Skin epidermis (tissue), 12 donors: ENCODE measurements at regions not wholly inside any gene's neighbourhood (a gene's known extent, or its start where the extent isn't known, plus 50 kb on each side); places are given as distances from the start of the nearest gene placed in this dataset.
"Not testable (repeated sequence)": the region's sequence is repeated elsewhere in the genome, so short reads cannot be mapped to it uniquely, and the experiment has no call there.

Experiments
- H3K27ac ChIP-seq, 21 experiments: fragments of 200-600 bp; sonication (generic) in 11 of 21; one replicate each; pipeline ENCODE4 v1.5.0; 2020; ENCODE audit warnings: mild to moderate bottlenecking in 3 of 21, inconsistent platforms in 2 of 21, moderate library complexity in 2 of 21
- H3K4me3 ChIP-seq, 7 experiments: fragments of 200-600 bp; sonication (generic) in 2 of 7; one replicate each; pipeline ENCODE4 v1.5.0; 2020; ENCODE audit warnings: inconsistent platforms in 2 of 7, mild to moderate bottlenecking in 2 of 7, moderate library complexity in 1 of 7

- Histone ChIP-seq H3K27ac (no peak overlapping the region), H3K4me3 (no peak overlapping the region)
These were observed 218.9 kb upstream of the PRDM1 start for GRCh38 chr6:105867277-105867676.

- Histone ChIP-seq H3K4me3 (no peak overlapping the region), H3K27ac (no peak overlapping the region)
These were observed 223.1 kb upstream of the PRDM1 start for GRCh38 chr6:105862936-105863607.

DNA sequence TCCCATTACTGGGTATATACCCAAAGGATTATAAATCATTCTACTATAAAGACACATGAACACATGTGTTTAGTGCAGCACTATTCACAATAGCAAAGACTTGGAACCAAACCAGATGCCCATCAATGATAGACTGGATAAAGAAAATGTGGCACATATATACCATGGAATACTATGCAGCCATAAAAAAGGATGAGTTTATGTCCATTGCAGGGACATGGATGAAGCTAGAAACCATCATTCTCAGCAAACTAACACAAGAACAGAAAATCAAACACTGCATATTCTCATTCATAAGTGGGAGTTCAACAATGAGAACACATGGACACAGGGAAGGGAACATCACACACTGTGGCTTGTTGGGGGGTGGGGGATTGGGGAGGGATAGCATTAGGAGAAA lies 225.2 kb upstream of the PRDM1 start:
- H3K4me3 ChIP-seq, H3K27ac ChIP-seq: not testable (repeated sequence)

- Histone ChIP-seq H3K27ac (no peak overlapping the region), H3K4me3 (no peak overlapping the region)
These were observed 226.7 kb upstream of the PRDM1 start for GRCh38 chr6:105859457-105859856.

GRCh38 chr6:105858639-105859038 lies 227.5 kb upstream of the PRDM1 start:
- not testable (repeated sequence) for H3K27ac ChIP-seq, H3K4me3 ChIP-seq

DNA sequence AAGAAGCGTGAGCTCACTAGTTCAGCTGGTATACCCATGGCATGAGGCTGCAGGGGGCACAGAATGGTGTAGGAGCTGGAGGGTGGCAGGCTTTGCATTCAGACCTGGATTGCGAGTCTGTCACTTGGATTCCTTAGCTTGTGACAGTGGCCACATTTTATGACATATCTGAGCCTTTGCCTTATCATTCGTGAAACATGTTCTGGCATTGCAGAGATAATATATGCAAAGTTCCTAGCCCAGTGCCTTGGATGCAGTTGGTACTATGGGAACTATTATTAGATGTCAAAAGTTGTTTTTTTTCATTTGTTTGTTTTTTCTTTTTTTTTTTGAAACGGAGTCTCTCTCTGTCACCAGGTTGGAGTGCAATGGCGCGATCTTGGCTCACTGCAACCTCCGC lies 230.7 kb upstream of the PRDM1 start:
- H3K27ac ChIP-seq, result no peak overlapping the region
- H3K4me3 ChIP-seq, result no peak overlapping the region

DNA sequence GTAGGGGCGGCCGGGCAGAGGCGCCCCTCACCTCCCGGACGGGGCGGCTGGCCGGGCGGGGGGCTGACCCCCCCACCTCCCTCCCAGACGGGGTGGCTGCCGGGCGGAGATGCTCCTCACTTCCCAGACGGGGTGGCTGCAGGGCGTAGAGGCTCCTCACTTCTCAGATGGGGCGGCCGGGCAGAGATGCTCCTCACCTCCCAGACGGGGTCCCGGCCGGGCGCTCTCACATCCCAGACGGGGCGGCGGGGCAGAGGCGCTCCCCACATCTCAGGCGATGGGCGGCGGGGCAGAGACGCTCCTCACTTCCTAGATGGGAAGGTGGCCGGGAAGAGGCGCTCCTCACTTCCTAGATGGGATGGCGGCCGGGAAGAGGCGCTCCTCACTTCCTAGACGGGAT lies 232.2 kb upstream of the PRDM1 start:
- not testable (repeated sequence) for H3K27ac ChIP-seq, H3K4me3 ChIP-seq

- Histone ChIP-seq H3K27ac (no peak overlapping the region), H3K4me3 (no peak overlapping the region)
These were observed 234.5 kb upstream of the PRDM1 start for GRCh38 chr6:105851606-105852005.

DNA sequence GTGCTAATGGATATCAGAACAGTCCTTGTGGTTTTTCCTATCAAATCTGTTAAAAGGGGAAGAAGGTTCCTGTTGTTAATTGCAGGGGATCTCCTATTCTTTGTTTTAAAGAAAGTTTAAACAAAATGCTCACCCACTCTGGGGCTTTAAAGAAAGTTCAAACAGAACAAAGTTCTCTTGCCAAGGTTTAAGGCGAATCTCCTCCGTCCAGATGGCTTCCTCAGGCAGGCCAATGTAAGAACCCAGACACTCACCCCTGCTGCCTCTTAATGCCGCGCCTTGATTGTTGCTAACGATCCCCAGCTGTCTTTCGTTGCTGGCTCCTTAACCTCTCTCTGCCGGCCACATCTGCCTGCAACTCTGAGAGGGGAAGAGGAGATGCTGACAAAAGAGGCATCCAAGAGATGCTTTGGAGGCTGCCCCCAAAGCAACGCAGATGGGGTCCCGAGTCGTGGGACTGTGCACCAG lies 235.0 kb upstream of the PRDM1 start:
- Histone ChIP-seq H3K27ac (peak overlapping the region in 2 of 21 experiments; percentile 1 to 7), H3K4me3 (no peak overlapping the region)

- Histone ChIP-seq H3K27ac (peak overlapping the region in 2 of 21 experiments; percentile 1 to 7), H3K4me3 (no peak overlapping the region)
These were observed 235.6 kb upstream of the PRDM1 start for GRCh38 chr6:105850261-105851112.

- H3K4me3 ChIP-seq, result no peak overlapping the region
- peak overlapping the region in 1 of 21 experiments; percentile 7 for H3K27ac ChIP-seq
These were observed 236.4 kb upstream of the PRDM1 start for GRCh38 chr6:105849746-105850145.

- H3K4me3 ChIP-seq, result no peak overlapping the region
- H3K27ac ChIP-seq, result no peak overlapping the region
These were observed 238.7 kb upstream of the PRDM1 start for GRCh38 chr6:105847433-105847832.

DNA sequence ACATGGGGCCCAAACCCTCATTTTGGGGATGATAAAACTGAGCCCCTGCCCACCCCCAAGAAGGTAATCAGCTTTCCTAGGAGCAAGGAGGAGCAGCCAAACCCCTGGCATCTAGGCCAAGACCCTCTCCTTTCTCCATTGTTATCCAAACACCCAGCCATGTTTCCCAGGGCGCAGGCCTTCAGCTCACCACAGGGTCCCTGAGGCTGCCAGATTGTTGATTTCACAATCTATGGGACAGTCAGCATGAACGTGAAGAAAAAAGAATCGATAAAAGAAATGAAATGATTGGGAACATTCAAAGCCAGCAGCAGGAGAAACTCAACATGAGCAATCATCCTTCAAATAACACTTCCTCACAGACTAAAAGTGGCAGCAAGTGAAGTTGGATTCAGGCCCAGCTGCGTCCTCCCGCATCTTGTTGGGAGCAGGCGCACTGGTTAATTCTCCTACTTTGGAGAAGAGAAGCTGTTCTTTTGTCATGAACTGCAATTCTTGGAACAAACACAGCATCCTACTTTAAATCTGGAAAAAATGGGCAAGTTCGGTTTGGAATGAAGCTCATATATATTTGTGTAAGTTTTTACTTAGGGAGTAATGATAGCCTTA lies 241.8 kb upstream of the PRDM1 start:
- H3K4me3 ChIP-seq, result no peak overlapping the region
- peak overlapping the region in 2 of 21 experiments; percentile 16 to 31 for H3K27ac ChIP-seq

DNA sequence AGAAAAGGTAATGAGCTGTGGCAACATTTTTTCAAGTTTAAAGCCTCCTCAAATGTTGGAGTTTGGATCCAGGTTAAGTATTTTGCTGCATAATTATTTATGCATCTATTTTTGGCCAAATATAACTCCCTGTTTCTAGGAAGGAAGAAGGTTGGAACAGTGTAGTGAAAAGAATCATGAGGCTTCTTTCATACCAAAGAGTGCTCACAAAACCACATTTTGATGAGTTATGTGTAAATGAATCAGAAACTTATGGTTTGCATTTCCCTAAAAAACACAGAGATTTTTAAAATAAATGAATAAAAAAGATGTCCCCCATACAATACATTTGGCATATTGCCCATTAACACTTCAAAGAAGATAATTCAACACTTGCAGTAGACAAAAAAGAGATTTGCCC lies 246.9 kb upstream of the PRDM1 start:
- Histone ChIP-seq H3K4me3 (no peak overlapping the region), H3K27ac (peak overlapping the region in 1 of 21 experiments; percentile 44)

GRCh38 chr6:105838171-105838570 lies 248.0 kb upstream of the PRDM1 start:
- H3K4me3 ChIP-seq, result no peak overlapping the region
- peak overlapping the region in 4 of 21 experiments; percentile 38 to 61 (median 53) for H3K27ac ChIP-seq

DNA sequence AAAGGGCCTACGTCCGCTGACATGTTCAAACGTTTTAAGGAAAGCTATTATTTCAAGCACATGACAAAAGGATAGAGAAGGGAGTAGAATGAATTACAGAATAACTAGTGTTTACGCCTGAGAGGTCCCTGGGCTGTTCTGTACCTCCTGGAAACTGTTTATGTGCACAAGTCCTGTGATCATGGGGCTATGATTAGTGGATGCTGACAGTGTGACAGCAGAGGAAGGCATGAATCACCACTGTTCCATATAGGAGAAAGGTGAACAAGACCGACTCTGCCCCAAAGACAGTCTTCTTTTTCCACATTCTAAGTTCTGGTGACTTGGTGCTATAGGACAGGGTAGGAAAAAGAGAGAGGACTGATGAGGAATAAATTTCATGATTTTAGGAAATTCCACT lies 249.2 kb upstream of the PRDM1 start:
- H3K27ac ChIP-seq, result no peak overlapping the region
- no peak overlapping the region for H3K4me3 ChIP-seq

GRCh38 chr6:105836379-105836778 lies 249.8 kb upstream of the PRDM1 start:
- H3K27ac ChIP-seq, result no peak overlapping the region
- no peak overlapping the region for H3K4me3 ChIP-seq

GRCh38 chr6:105835373-105835772 lies 250.8 kb upstream of the PRDM1 start:
- Histone ChIP-seq H3K27ac (no peak overlapping the region), H3K4me3 (no peak overlapping the region)

DNA sequence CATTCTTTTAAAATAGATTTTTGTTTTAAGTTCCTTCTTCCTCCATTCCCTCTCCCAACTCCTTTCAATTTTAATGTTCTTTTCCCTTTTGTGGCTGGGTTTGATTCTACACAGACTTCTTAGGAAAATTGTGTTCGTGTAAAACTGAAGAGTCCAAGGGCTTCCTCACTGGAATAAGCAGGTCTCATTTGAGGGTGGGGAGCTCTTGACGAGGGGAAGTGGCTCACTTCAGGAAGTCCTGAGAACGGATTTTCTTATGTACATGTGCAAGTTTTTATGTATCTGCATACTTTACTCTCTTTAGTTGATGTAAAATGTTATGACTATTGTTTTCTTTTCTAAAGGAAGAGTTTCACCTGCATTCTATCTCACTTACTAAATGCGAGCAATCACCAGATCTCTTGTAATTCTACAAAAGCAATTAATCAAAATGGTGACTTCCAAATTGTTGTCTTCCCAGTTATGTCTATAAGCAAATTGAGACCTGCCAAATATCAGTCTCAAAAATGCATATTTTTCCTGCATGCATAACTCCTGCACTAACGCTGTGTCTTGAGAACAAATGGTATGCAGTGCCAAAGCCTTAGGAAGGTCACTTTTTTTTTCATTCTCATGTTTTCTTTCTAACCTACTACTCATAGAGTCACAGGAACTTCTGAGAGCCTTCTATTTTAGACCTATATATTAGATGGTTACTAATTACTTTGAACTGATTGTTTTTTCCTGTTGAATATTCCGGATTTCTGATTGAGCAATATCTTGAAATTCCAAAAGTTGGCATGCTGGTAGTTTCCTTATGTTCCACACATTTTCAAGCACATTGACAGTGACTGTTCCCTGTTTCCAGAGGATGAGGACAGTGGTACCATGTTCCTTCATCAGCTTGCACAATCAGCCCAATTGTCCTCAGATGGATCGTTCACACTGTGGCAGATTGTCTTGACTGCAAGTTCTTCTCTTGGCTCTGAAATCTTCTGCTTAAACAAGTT lies 251.9 kb upstream of the PRDM1 start:
- Histone ChIP-seq H3K27ac (no peak overlapping the region), H3K4me3 (no peak overlapping the region)
